Suprapubic skin (tissue), 4 donors: ENCODE measurements at regions not wholly inside any gene's neighbourhood (a gene's known extent, or its start where the extent isn't known, plus 50 kb on each side); places are given as distances from the start of the nearest gene placed in this dataset.

Source experiments
- DNase-seq, 2 donors: peaks; one replicate each; pipeline ENCODE4 v3.0.0-alpha.2; 2019; ENCODE audit warnings: low spot score in 2 of 2
- H3K27ac ChIP-seq: fragments of 200-600 bp; sonication (generic); one replicate; pipeline ENCODE4 v1.5.1; 2019
- H3K27me3 ChIP-seq: fragments of 200-600 bp; sonication (generic); one replicate; pipeline ENCODE4 v1.5.1; 2019
- H3K36me3 ChIP-seq: fragments of 200-600 bp; sonication (generic); one replicate; pipeline ENCODE4 v1.5.1; 2019
- H3K4me1 ChIP-seq: fragments of 200-600 bp; sonication (generic); one replicate; pipeline ENCODE4 v1.5.1; 2019
- H3K4me3 ChIP-seq: fragments of 200-600 bp; sonication (generic); one replicate; pipeline ENCODE4 v1.5.1; 2019; ENCODE audit warnings: mild to moderate bottlenecking
- H3K9me3 ChIP-seq: fragments of 200-600 bp; sonication (generic); one replicate; pipeline ENCODE4 v1.5.1; 2019
- CTCF ChIP-seq, 2 donors: fragments of 200-600 bp in 1 of 2; fragments of 450-650 bp in 1 of 2; sonication (generic) in 1 of 2; IDR thresholded peaks; one replicate each; pipeline ENCODE4 v1.5.1; 2016 to 2019; ENCODE audit warnings: antibody characterized with exemption in 2 of 2, mild to moderate bottlenecking in 1 of 2, moderate library complexity in 1 of 2
- EP300 ChIP-seq: sonication (generic); formaldehyde crosslinking; IDR thresholded peaks from one replicate; pipeline ENCODE4 v1.6.1; 2017; ENCODE audit warnings: antibody characterized with exemption
- POLR2A ChIP-seq, 2 donors: fragments of 450-650 bp; IDR thresholded peaks; one replicate each; pipeline ENCODE4 v1.6.1; 2017; ENCODE audit warnings: antibody characterized with exemption in 2 of 2, mild to moderate bottlenecking in 2 of 2, moderate library complexity in 2 of 2
- POLR2AphosphoS5 ChIP-seq, 3 donors: sonication (generic); formaldehyde crosslinking; IDR thresholded peaks; one replicate each; pipeline ENCODE4 v1.6.1; 2017; ENCODE audit warnings: antibody characterized with exemption in 3 of 3
- WGBS: methylation state at CpG from one replicate; pipeline ENCODE4 v1.1.5; 2018; 5-methylcytosine and 5-hydroxymethylcytosine counted together

GRCh38 chr9:115945009-115945431 is 208.6 kb upstream of the PAPPA start:
- no peaks in the 10 kb centered on the region for H3K27me3 ChIP-seq
- H3K4me3 ChIP-seq, result no peak overlapping the region
- peak overlapping the region; percentile 58 for H3K27ac ChIP-seq
- DNase-seq, result no peak
- no peaks in the 10 kb centered on the region for H3K36me3 ChIP-seq
- no peaks in the 10 kb centered on the region for H3K4me1 ChIP-seq
- no peaks in the 10 kb centered on the region for H3K9me3 ChIP-seq
- TF ChIP-seq POLR2AphosphoS5 (IDR thresholded peaks at IDR 0.05), result no peak
- no peak for TF ChIP-seq CTCF (IDR thresholded peaks at IDR 0.05)
- no peak for TF ChIP-seq EP300
- no peak for TF ChIP-seq POLR2A (IDR thresholded peaks at IDR 0.05)

DNA sequence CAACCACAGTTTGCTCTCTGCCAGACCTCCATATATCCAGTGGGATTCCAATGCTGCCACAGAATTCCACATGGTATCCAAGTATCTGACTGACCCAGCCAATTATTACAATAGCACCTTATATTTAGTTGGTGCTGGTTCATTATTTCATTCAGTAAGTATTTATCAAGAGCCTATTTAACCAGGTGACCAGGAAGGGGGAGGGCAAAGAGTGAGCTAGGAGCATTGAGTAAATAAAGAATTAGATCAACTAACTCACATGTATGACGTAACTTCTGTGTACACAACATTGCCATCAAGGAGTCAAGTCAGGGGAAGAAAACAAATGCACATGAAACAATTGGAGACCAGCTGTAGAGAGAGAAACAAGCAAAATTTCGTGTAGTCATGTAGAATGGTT is 207.1 kb upstream of the PAPPA start:
- DNase-seq, result no peak
- Histone ChIP-seq H3K36me3 (no peaks in the 10 kb centered on the region), H3K27me3 (no peaks in the 10 kb centered on the region), H3K4me1 (no peaks in the 10 kb centered on the region), H3K27ac (no peak overlapping the region), H3K4me3 (no peak overlapping the region), H3K9me3 (no peaks in the 10 kb centered on the region)
- WGBS, result 62% methylated on average over 2 of the region's 2 CpGs
- TF ChIP-seq POLR2A (IDR thresholded peaks at IDR 0.05) (no peak), CTCF (IDR thresholded peaks at IDR 0.05) (no peak), EP300 (no peak), POLR2AphosphoS5 (IDR thresholded peaks at IDR 0.05) (no peak)

DNA sequence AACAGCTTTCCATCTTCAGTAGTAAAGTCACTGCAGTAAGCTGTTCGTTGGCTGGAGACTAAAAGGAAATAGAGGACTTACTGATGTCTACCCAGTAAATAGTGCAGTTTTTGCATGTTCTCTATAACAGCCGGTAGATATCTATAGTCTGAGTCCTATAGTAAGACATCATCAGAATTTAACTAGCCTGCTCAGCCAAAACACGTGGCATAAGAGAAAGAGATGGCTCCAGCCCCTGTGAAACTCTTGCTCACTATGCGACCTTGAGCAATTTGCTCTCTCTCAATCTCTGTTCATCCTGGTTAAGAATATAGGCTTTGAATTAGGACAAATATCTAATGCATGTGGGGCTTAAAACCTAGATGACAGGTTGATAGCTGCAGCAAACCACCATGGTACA is 201.6 kb upstream of the PAPPA start:
- no peak overlapping the region for H3K27ac ChIP-seq
- no peaks in the 10 kb centered on the region for H3K36me3 ChIP-seq
- H3K9me3 ChIP-seq, result no peaks in the 10 kb centered on the region
- H3K4me1 ChIP-seq, result no peaks in the 10 kb centered on the region
- no peak for DNase-seq
- WGBS, result 72% methylated on average over 4 of the region's 4 CpGs
- H3K27me3 ChIP-seq, result no peaks in the 10 kb centered on the region
- H3K4me3 ChIP-seq, result no peak overlapping the region
- TF ChIP-seq CTCF (IDR thresholded peaks at IDR 0.05) (no peak), POLR2A (IDR thresholded peaks at IDR 0.05) (no peak), EP300 (no peak), POLR2AphosphoS5 (IDR thresholded peaks at IDR 0.05) (no peak)

DNA sequence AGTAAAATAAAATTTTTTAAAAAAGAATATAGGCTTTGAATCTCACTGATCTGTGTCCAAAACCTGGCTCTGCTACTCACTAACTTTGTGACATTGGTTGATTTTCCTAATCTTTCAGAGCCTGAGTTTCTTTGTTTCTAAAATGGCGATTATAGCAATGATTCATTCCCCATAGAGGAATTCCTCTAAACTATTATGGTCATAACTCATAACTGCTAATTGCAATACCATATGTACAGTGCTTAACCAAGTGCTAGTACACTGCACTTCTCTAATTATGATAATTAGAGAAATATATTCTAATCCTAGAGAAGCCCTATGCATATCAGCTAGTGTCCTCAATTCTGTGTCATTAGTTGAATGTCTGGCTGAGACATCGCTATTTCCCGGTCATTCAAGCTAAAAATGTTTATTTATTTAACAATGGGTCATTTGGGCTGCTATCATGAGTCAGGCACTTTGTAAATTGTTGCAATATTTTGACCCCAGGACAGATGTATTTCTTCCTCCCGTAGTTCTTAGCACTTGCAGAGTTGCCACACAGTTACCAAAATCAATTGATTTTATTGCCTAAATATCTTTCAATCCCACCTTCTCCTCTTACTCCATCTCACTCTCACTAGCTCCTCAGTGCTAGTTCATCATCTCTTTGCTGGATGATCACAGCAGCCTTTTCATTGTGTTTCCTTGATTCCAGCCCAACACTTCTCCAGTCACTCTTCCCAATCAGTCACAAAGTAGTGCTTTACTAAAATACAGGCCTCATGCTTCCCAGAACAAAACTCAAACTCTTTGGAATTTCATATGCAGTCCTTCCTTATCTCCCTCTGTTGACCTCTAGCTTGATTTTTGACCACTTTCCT is 200.9 kb upstream of the PAPPA start:
- no peaks in the 10 kb centered on the region for H3K4me1 ChIP-seq

More for the DNA sequence above, 200.9 kb upstream of the PAPPA start:
- WGBS, result 70% methylated on average over 4 of the region's 4 CpGs
- Histone ChIP-seq H3K9me3 (no peaks in the 10 kb centered on the region), H3K27ac (no peak overlapping the region), H3K27me3 (no peaks in the 10 kb centered on the region), H3K4me3 (no peak overlapping the region), H3K36me3 (no peaks in the 10 kb centered on the region)
- no peak for DNase-seq
- TF ChIP-seq POLR2AphosphoS5 (IDR thresholded peaks at IDR 0.05) (no peak), POLR2A (IDR thresholded peaks at IDR 0.05) (no peak), EP300 (no peak), CTCF (IDR thresholded peaks at IDR 0.05) (no peak)
